Neural cell (in vitro differentiated cells): ENCODE measurements at regions not wholly inside any gene's neighbourhood (a gene's known extent, or its start where the extent isn't known, plus 50 kb on each side); places are given as distances from the start of the nearest gene placed in this dataset.

Experiments
- H2AFZ ChIP-seq: fragments of 200-600, 300-800 bp; sonication (generic), shearing (Covaris generic); 2 replicates; pipeline ENCODE4 v1.6.0; 2014; ENCODE audit warnings: low read depth, mild to moderate bottlenecking, antibody characterized with exemption, low read length, moderate library complexity
- H3F3A ChIP-seq: fragments of 200-600 bp; shearing (Covaris generic); 2 replicates; pipeline ENCODE4 v1.6.1; 2016; ENCODE audit warnings: mild to moderate bottlenecking, moderate library complexity, mixed read lengths, antibody characterized with exemption, low read length; ENCODE audit not compliant: insufficient read depth, poor library complexity, severe bottlenecking
- H3K27ac ChIP-seq: fragments of 200-600, 300-800 bp; sonication (generic), shearing (Covaris generic); 2 replicates; pipeline ENCODE4 v1.5.1; 2014; ENCODE audit warnings: mild to moderate bottlenecking, low read length, moderate library complexity
- H3K27me3 ChIP-seq: fragments of 300-800, 200-600 bp; sonication (generic), shearing (Covaris generic); 2 replicates; pipeline ENCODE4 v1.6.0; 2014; ENCODE audit warnings: mild to moderate bottlenecking, low read depth, low read length, moderate library complexity; ENCODE audit not compliant: insufficient read depth
- H3K36me3 ChIP-seq: fragments of 300-800, 200-600 bp; sonication (generic), shearing (Covaris generic); 2 replicates; pipeline ENCODE4 v1.5.1; 2014; ENCODE audit warnings: mild to moderate bottlenecking, antibody characterized with exemption, low read length, moderate library complexity; ENCODE audit not compliant: insufficient read depth
- H3K4me2 ChIP-seq: fragments of 300-800, 200-600 bp; sonication (generic), shearing (Covaris generic); 2 replicates; pipeline ENCODE4 v1.6.0; 2014; ENCODE audit warnings: mild to moderate bottlenecking, low read length
- H3K4me3 ChIP-seq: fragments of 300-800, 200-600 bp; sonication (generic), shearing (Covaris generic); 2 replicates; pipeline ENCODE4 v1.5.1; 2014; ENCODE audit warnings: mild to moderate bottlenecking, low read length, moderate library complexity
- H3K79me2 ChIP-seq: fragments of 200-600 bp; shearing (Covaris generic); replicated peaks from 2 replicates; pipeline ENCODE4 v1.6.0; 2014; ENCODE audit warnings: mild to moderate bottlenecking, low read length, moderate library complexity; ENCODE audit not compliant: insufficient read depth
- H3K9ac ChIP-seq: fragments of 300-800, 200-600 bp; sonication (generic), shearing (Covaris generic); 2 replicates; pipeline ENCODE4 v1.6.1; 2016; ENCODE audit warnings: mild to moderate bottlenecking, low read length, mixed read lengths
- H3K9me2 ChIP-seq: fragments of 200-600 bp; shearing (Covaris generic); 2 replicates; pipeline ENCODE4 v1.6.1; 2016; ENCODE audit warnings: mild to moderate bottlenecking, low read length, mixed read lengths; ENCODE audit not compliant: insufficient read depth
- H3K9me3 ChIP-seq: fragments of 200-600, 300-800 bp; sonication (generic), shearing (Covaris generic); 2 replicates; pipeline ENCODE4 v1.6.1; 2016; ENCODE audit warnings: mild to moderate bottlenecking, mixed run types, low read length, moderate library complexity, mixed read lengths
- H4K20me1 ChIP-seq: fragments of 200-600 bp; shearing (Covaris generic); 2 replicates; pipeline ENCODE4 v1.6.1; 2016; ENCODE audit warnings: mild to moderate bottlenecking, mixed run types; ENCODE audit not compliant: insufficient read depth
- EP300 ChIP-seq: fragments of 450-650 bp; conservative IDR thresholded peaks from 2 replicates; pipeline ENCODE4 v1.6.1; 2014; ENCODE audit warnings: antibody characterized with exemption, mild to moderate bottlenecking, moderate library complexity; ENCODE audit not compliant: poor library complexity, severe bottlenecking
- EZH2 ChIP-seq: fragments of 200-600, 300-800 bp; shearing (Covaris generic), sonication (generic); IDR thresholded peaks from 2 replicates; pipeline ENCODE4 v1.6.1; 2014; ENCODE audit warnings: antibody characterized with exemption, low read length, borderline replicate concordance, mild to moderate bottlenecking; ENCODE audit not compliant: insufficient read depth, poor library complexity, severe bottlenecking
- MXI1 ChIP-seq: fragments of 450-650 bp; conservative IDR thresholded peaks from 2 replicates; pipeline ENCODE4 v1.6.1; 2014; ENCODE audit warnings: antibody characterized with exemption, mild to moderate bottlenecking; ENCODE audit not compliant: poor library complexity, severe bottlenecking
- POLR2AphosphoS5 ChIP-seq: IDR thresholded peaks from 2 replicates; pipeline ENCODE4 v1.6.1; 2012
- RAD21 ChIP-seq: fragments of 450-650 bp; conservative IDR thresholded peaks from 2 replicates; pipeline ENCODE4 v1.6.1; 2014; ENCODE audit warnings: antibody characterized with exemption, mild to moderate bottlenecking, moderate library complexity
- SMC3 ChIP-seq: fragments of 450-650 bp; conservative IDR thresholded peaks from 2 replicates; pipeline ENCODE4 v1.6.1; 2014; ENCODE audit warnings: antibody characterized with exemption, mild to moderate bottlenecking, moderate library complexity; ENCODE audit not compliant: poor library complexity
- TAF1 ChIP-seq: IDR thresholded peaks from 2 replicates; pipeline ENCODE4 v1.6.1; 2012; ENCODE audit warnings: low read depth
- TF ChIP-seq, protein P1 (sequence below): fragments of 450-650 bp; IDR thresholded peaks from 2 replicates; pipeline ENCODE4 v1.5.1; 2014; ENCODE audit warnings: antibody characterized with exemption, mild to moderate bottlenecking, moderate library complexity; ENCODE audit not compliant: poor library complexity, severe bottlenecking
- TF ChIP-seq, protein P2 (sequence below): IDR thresholded peaks from 2 replicates; pipeline ENCODE4 v1.6.1; 2012; ENCODE audit warnings: borderline replicate concordance

DNA sequence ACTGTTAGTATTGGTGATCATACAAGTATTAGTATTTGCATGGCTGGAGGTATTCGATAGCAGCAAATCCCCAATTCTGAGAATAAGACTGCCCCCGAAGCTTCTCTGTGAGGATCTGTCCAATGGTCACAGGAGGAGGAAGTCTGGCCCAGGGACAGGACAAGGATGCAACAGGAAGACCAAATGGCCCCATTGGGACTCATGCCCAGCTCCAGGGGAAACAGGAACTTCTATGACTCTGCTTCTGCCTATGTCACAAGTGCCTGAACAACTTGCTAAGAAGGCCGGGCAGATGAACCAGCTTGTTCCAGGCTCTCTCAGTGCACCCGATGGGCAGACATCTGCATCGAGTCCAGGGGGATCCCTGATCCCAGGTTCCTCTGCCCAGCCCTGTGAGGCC lies 172.0 kb upstream of the GRB10 start:
- no peaks in the 10 kb centered on the region for H3F3A ChIP-seq
- H3K27ac ChIP-seq, result no peak overlapping the region
- H3K4me3 ChIP-seq, result no peak overlapping the region
- TF ChIP-seq SMC3 (no peak), POLR2AphosphoS5 (no peak), RAD21 (no peak), MXI1 (no peak), EP300 (no peak), EZH2 (no peak), TAF1 (no peak)
- TF ChIP-seq, protein P1, sequence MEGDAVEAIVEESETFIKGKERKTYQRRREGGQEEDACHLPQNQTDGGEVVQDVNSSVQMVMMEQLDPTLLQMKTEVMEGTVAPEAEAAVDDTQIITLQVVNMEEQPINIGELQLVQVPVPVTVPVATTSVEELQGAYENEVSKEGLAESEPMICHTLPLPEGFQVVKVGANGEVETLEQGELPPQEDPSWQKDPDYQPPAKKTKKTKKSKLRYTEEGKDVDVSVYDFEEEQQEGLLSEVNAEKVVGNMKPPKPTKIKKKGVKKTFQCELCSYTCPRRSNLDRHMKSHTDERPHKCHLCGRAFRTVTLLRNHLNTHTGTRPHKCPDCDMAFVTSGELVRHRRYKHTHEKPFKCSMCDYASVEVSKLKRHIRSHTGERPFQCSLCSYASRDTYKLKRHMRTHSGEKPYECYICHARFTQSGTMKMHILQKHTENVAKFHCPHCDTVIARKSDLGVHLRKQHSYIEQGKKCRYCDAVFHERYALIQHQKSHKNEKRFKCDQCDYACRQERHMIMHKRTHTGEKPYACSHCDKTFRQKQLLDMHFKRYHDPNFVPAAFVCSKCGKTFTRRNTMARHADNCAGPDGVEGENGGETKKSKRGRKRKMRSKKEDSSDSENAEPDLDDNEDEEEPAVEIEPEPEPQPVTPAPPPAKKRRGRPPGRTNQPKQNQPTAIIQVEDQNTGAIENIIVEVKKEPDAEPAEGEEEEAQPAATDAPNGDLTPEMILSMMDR, result no peak
- TF ChIP-seq, protein P2, sequence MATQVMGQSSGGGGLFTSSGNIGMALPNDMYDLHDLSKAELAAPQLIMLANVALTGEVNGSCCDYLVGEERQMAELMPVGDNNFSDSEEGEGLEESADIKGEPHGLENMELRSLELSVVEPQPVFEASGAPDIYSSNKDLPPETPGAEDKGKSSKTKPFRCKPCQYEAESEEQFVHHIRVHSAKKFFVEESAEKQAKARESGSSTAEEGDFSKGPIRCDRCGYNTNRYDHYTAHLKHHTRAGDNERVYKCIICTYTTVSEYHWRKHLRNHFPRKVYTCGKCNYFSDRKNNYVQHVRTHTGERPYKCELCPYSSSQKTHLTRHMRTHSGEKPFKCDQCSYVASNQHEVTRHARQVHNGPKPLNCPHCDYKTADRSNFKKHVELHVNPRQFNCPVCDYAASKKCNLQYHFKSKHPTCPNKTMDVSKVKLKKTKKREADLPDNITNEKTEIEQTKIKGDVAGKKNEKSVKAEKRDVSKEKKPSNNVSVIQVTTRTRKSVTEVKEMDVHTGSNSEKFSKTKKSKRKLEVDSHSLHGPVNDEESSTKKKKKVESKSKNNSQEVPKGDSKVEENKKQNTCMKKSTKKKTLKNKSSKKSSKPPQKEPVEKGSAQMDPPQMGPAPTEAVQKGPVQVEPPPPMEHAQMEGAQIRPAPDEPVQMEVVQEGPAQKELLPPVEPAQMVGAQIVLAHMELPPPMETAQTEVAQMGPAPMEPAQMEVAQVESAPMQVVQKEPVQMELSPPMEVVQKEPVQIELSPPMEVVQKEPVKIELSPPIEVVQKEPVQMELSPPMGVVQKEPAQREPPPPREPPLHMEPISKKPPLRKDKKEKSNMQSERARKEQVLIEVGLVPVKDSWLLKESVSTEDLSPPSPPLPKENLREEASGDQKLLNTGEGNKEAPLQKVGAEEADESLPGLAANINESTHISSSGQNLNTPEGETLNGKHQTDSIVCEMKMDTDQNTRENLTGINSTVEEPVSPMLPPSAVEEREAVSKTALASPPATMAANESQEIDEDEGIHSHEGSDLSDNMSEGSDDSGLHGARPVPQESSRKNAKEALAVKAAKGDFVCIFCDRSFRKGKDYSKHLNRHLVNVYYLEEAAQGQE, result no peak
- no peaks in the 10 kb centered on the region for H3K9me2 ChIP-seq
- H3K9ac ChIP-seq, result no peak overlapping the region
- H3K79me2 ChIP-seq, result no peaks in the 10 kb centered on the region
- no peaks in the 10 kb centered on the region for H3K9me3 ChIP-seq
- H4K20me1 ChIP-seq, result no peaks in the 10 kb centered on the region
- no peaks in the 10 kb centered on the region for H3K27me3 ChIP-seq
- no peak overlapping the region for H2AFZ ChIP-seq
- no peaks in the 10 kb centered on the region for H3K36me3 ChIP-seq
- H3K4me2 ChIP-seq, result no peak overlapping the region

GRCh38 chr7:50954245-50954644 lies 171.5 kb upstream of the GRB10 start:
- Histone ChIP-seq H3K27ac (no peak overlapping the region), H3K4me2 (no peak overlapping the region), H3F3A (no peaks in the 10 kb centered on the region), H3K27me3 (no peaks in the 10 kb centered on the region), H3K9ac (no peak overlapping the region), H3K4me3 (no peak overlapping the region), H3K79me2 (no peaks in the 10 kb centered on the region), H2AFZ (no peak overlapping the region), H3K9me3 (no peaks in the 10 kb centered on the region), H3K36me3 (no peaks in the 10 kb centered on the region), H3K9me2 (no peaks in the 10 kb centered on the region), H4K20me1 (no peaks in the 10 kb centered on the region)
- TF ChIP-seq, protein P2, result no peak
- TF ChIP-seq MXI1, result no peak
- TF ChIP-seq EZH2, result no peak
